SH-SY5Y (cell line): ENCODE measurements at regions not wholly inside any gene's neighbourhood (a gene's known extent, or its start where the extent isn't known, plus 50 kb on each side); places are given as distances from the start of the nearest gene placed in this dataset.

ENCODE experiments used
- GATA2 ChIP-seq: IDR thresholded peaks from 2 replicates; pipeline ENCODE4 v1.6.1; 2011; ENCODE audit warnings: mild to moderate bottlenecking, low read depth, low read length
- GATA3 ChIP-seq: IDR thresholded peaks from 2 replicates; pipeline ENCODE4 v1.6.1; 2011; ENCODE audit warnings: low read depth, mild to moderate bottlenecking, low read length, moderate library complexity

DNA sequence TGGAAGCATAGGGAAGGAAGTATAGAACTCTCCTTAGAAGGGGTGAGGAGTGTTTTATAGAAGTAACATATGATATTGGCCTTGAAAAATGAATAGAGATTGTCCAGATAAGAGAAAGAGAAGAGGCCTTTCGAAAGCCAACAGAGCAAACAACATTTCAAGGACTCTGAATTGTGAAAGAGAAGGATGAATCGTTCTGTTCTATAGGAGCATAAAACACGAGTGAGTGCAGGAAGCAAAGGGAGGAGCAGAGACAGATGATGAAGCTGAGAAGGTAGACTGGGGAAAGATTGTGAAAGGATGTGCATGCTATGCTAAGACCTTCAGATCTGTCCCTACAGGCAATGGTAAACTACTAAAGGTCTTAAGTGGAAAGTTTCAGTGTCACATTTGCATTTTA, 271.0 kb downstream of the TMEM161B start:
- no peak for TF ChIP-seq GATA2
- no peak for TF ChIP-seq GATA3
